ENCODE measurements at regions not wholly inside any gene's neighbourhood (a gene's known extent, or its start where the extent isn't known, plus 50 kb on each side); places are given as distances from the start of the nearest gene placed in this dataset.

GRCh38 chr3:150081084-150081483 is 110.4 kb upstream of the PFN2 start:
- no peak for DNase-seq

GRCh38 chr3:150080058-150080730 is 109.5 kb upstream of the PFN2 start:
- DNase-seq = no peak

GRCh38 chr3:150079029-150079739 is 108.5 kb upstream of the PFN2 start:
- DNase-seq = no peak

GRCh38 chr3:150077581-150078247 is 107.0 kb upstream of the PFN2 start:
- DNase-seq = no peak

GRCh38 chr3:150077107-150077506 is 106.4 kb upstream of the PFN2 start:
- DNase-seq = no peak

GRCh38 chr3:150076443-150076842 is 105.7 kb upstream of the PFN2 start:
- DNase-seq = no peak

- no peak for DNase-seq
These were observed 104.7 kb upstream of the PFN2 start for GRCh38 chr3:150075417-150075865.

- DNase-seq = no peak
These were observed 104.2 kb upstream of the PFN2 start for GRCh38 chr3:150074697-150075416.

GRCh38 chr3:150074277-150074676 is 103.6 kb upstream of the PFN2 start:
- DNase-seq = no peak

- no peak for DNase-seq
These were observed 102.8 kb upstream of the PFN2 start for GRCh38 chr3:150073513-150073912.

- DNase-seq = no peak
These were observed 102.3 kb upstream of the PFN2 start for GRCh38 chr3:150073031-150073430.

- no peak for DNase-seq
These were observed 101.9 kb upstream of the PFN2 start for GRCh38 chr3:150072576-150072975.

GRCh38 chr3:150070271-150070670 is 99.6 kb upstream of the PFN2 start:
- DNase-seq = no peak

GRCh38 chr3:150069633-150070032 is 98.9 kb upstream of the PFN2 start:
- no peak for DNase-seq

GRCh38 chr3:150069154-150069527 is 98.4 kb upstream of the PFN2 start:
- no peak for DNase-seq

- DNase-seq = no peak
These were observed 97.9 kb upstream of the PFN2 start for GRCh38 chr3:150068440-150069153.

GRCh38 chr3:150067561-150067960 is 96.9 kb upstream of the PFN2 start:
- no peak for DNase-seq

GRCh38 chr3:150064971-150065370 is 94.3 kb upstream of the PFN2 start:
- no peak for DNase-seq

- no peak for DNase-seq
These were observed 92.5 kb upstream of the PFN2 start for GRCh38 chr3:150063237-150063636.

- no peak for DNase-seq
These were observed 91.8 kb upstream of the PFN2 start for GRCh38 chr3:150062492-150062891.

- no peak for DNase-seq
These were observed 90.8 kb upstream of the PFN2 start for GRCh38 chr3:150061288-150062024.

GRCh38 chr3:150059729-150060128 is 89.0 kb upstream of the PFN2 start:
- DNase-seq = no peak

Measured in activated T-cell treated with anti-CD3 and anti-CD28 coated beads, Interleukin-2, amount 50 U/mL, for 48 hours (primary cell).